ENCODE measurements at regions not wholly inside any gene's neighbourhood (a gene's known extent, or its start where the extent isn't known, plus 50 kb on each side); places are given as distances from the start of the nearest gene placed in this dataset.

GRCh38 chr7:109735881-109736280 lies 1166.2 kb downstream of the DNAJB9 start:
- H3K4me3 ChIP-seq, result no peak overlapping the region
- peaks cover 19% of the 10 kb centered on the region for H3K9me3 ChIP-seq
- ATAC-seq (no peak), DNase-seq (no peak)
- no peaks in the 10 kb centered on the region for H3K36me3 ChIP-seq (ENCODE audit: low read depth)
- H3K4me1 ChIP-seq (ENCODE audit: low read depth), result no peaks in the 10 kb centered on the region
- intact Hi-C loops (cut with DNase I, micrococcal nuclease), result no loop called here
- TF ChIP-seq CTCF (IDR thresholded peaks at IDR 0.05), result no peak

- intact Hi-C loops (cut with DNase I, micrococcal nuclease), result no loop called here
- ATAC-seq (no peak), DNase-seq (no peak)
- H3K36me3 ChIP-seq (ENCODE audit: low read depth), result no peaks in the 10 kb centered on the region
- no peak for TF ChIP-seq CTCF (IDR thresholded peaks at IDR 0.05)
- peaks cover 16% of the 10 kb centered on the region for H3K9me3 ChIP-seq
- no peaks in the 10 kb centered on the region for H3K4me1 ChIP-seq (ENCODE audit: low read depth)
- no peak overlapping the region for H3K4me3 ChIP-seq
Observed at GRCh38 chr7:109745677-109746410, 1176.2 kb downstream of the DNAJB9 start.

DNA sequence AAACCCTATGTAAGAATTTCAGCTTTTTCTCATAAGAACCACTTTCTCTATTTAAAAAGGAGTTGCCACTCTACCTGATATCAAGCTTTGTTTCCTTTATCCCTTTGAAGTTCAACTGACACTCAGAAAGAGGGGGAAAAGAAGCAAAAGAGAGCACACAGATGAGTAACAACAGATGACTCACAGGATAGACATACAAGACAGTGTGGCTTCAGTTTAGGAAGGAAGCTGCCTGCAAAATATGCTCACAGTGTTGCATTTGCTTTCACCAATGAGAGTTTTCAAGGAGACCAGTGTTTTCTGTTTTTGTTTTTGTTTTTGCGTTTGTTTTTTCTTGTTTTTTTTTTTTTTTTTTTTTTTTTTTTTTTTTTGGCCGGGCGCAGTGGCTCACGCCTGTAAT lies 1181.6 kb downstream of the DNAJB9 start:
- H3K36me3 ChIP-seq (ENCODE audit: low read depth), result no peaks in the 10 kb centered on the region
- DNase-seq (no peak), ATAC-seq (no peak)
- H3K4me3 ChIP-seq, result no peak overlapping the region
- no peak for TF ChIP-seq CTCF (IDR thresholded peaks at IDR 0.05)
- H3K4me1 ChIP-seq (ENCODE audit: low read depth), result no peaks in the 10 kb centered on the region
- peaks cover 16% of the 10 kb centered on the region for H3K9me3 ChIP-seq
- intact Hi-C loops (cut with DNase I, micrococcal nuclease), result no loop called here

GRCh38 chr7:109752068-109752467 lies 1182.4 kb downstream of the DNAJB9 start:
- Histone ChIP-seq H3K4me1 (ENCODE audit: low read depth) (no peaks in the 10 kb centered on the region), H3K36me3 (ENCODE audit: low read depth) (no peaks in the 10 kb centered on the region), H3K4me3 (no peak overlapping the region), H3K9me3 (peaks cover 8% of the 10 kb centered on the region)
- DNase-seq, result no peak
- ATAC-seq, result no peak
- intact Hi-C loops (cut with DNase I, micrococcal nuclease), result no loop called here
- TF ChIP-seq CTCF (IDR thresholded peaks at IDR 0.05), result no peak

DNA sequence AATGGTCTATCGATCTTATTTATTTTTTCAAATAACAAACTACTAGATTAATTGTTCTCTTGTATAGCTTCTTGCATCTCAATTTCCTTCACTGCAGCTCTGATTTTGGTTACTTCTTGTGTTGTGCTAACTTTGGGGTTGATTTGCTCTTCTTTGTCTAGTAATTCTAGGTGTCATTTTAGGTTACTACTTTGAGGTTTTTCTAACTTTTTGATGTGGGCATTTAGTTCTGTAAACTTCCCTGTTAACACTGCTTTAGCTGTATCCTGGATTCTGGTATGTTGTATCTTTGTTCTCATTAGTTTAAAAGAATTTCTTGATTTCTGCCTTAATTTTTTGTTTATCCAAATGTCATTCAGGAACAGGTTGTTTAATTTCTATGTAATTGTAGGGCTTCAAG lies 1188.0 kb downstream of the DNAJB9 start:
- intact Hi-C loops (cut with DNase I, micrococcal nuclease), result no loop called here

More for the DNA sequence above, 1188.0 kb downstream of the DNAJB9 start:
- ATAC-seq (no peak), DNase-seq (no peak)
- H3K36me3 ChIP-seq (ENCODE audit: low read depth), result no peaks in the 10 kb centered on the region
- no peak for TF ChIP-seq CTCF (IDR thresholded peaks at IDR 0.05)
- H3K4me1 ChIP-seq (ENCODE audit: low read depth), result no peaks in the 10 kb centered on the region
- no peak overlapping the region for H3K4me3 ChIP-seq
- peaks cover 20% of the 10 kb centered on the region for H3K9me3 ChIP-seq
